HEK293T (cell line): ENCODE measurements at regions not wholly inside any gene's neighbourhood (a gene's known extent, or its start where the extent isn't known, plus 50 kb on each side); places are given as distances from the start of the nearest gene placed in this dataset.
"Not testable (repeated sequence)": the region's sequence is repeated elsewhere in the genome, so short reads cannot be mapped to it uniquely, and the experiment has no call there.

Source experiments
- CTCF ChIA-PET: fragments of 350-600 bp; formaldehyde crosslinking; extraction: SDS; loops from one replicate; lab custom pipeline; 2021; ENCODE audit warnings: antibody characterized with exemption, inconsistent platforms; lab: Yijun Ruan, JAX
- POLR2A ChIA-PET: fragments of 350-600 bp; formaldehyde crosslinking; extraction: SDS; loops from one replicate; lab custom pipeline; 2020; ENCODE audit warnings: antibody characterized with exemption, inconsistent platforms; lab: Yijun Ruan, JAX
- DNase-seq: peaks from one replicate; pipeline ENCODE4 v3.0.0; 2012; ENCODE audit warnings: mixed read lengths; ENCODE audit errors: extremely low spot score
- ARNT ChIP-seq: fragments of 450-650 bp; IDR thresholded peaks from 2 replicates; pipeline ENCODE4 v1.6.1; 2017; ENCODE audit warnings: mild to moderate bottlenecking
- BHLHE40 ChIP-seq: fragments of 450-650 bp; IDR thresholded peaks from 2 replicates; pipeline ENCODE4 v1.6.1; 2016; ENCODE audit warnings: mild to moderate bottlenecking, moderate library complexity, borderline replicate concordance
- CTBP1 ChIP-seq: fragments of 450-650 bp; IDR thresholded peaks from 2 replicates; pipeline ENCODE4 v1.6.1; 2016; ENCODE audit warnings: borderline replicate concordance
- ELF4 ChIP-seq: fragments of 450-650 bp; IDR thresholded peaks from 2 replicates; pipeline ENCODE4 v1.6.1; 2017; ENCODE audit warnings: antibody characterized with exemption
- FOXA1 ChIP-seq: fragments of 450-650 bp; IDR thresholded peaks from 2 replicates; pipeline ENCODE4 v1.6.1; 2016; ENCODE audit warnings: mild to moderate bottlenecking
- FOXK2 ChIP-seq: fragments of 450-650 bp; IDR thresholded peaks from 2 replicates; pipeline ENCODE4 v1.6.1; 2016; ENCODE audit warnings: mild to moderate bottlenecking
- FOXM1 ChIP-seq: fragments of 450-650 bp; IDR thresholded peaks from 2 replicates; pipeline ENCODE4 v1.6.1; 2017; ENCODE audit warnings: mild to moderate bottlenecking, borderline replicate concordance
- HDGF ChIP-seq: fragments of 450-650 bp; IDR thresholded peaks from 2 replicates; pipeline ENCODE4 v1.6.1; 2017; ENCODE audit warnings: antibody characterized with exemption, borderline replicate concordance
- L3MBTL2 ChIP-seq: fragments of 450-650 bp; conservative IDR thresholded peaks from 2 replicates; pipeline ENCODE4 v1.6.1; 2016; ENCODE audit warnings: mild to moderate bottlenecking
- LEF1 ChIP-seq: fragments of 450-650 bp; IDR thresholded peaks from 2 replicates; pipeline ENCODE4 v1.6.1; 2017; ENCODE audit warnings: mild to moderate bottlenecking, borderline replicate concordance
- NFRKB ChIP-seq: fragments of 450-650 bp; IDR thresholded peaks from 2 replicates; pipeline ENCODE4 v1.6.1; 2016; ENCODE audit warnings: mild to moderate bottlenecking, moderate library complexity
- PKNOX1 ChIP-seq: fragments of 450-650 bp; IDR thresholded peaks from 2 replicates; pipeline ENCODE4 v1.6.1; 2016
- SP1 ChIP-seq: fragments of 450-650 bp; IDR thresholded peaks from 2 replicates; pipeline ENCODE4 v1.6.1; 2017
- SUZ12 ChIP-seq: fragments of 450-650 bp; IDR thresholded peaks from 2 replicates; pipeline ENCODE4 v1.6.1; 2016; ENCODE audit warnings: mild to moderate bottlenecking
- TARDBP ChIP-seq: fragments of 450-650 bp; IDR thresholded peaks from 2 replicates; pipeline ENCODE4 v1.6.1; 2016
- ZNF384 ChIP-seq: fragments of 450-650 bp; IDR thresholded peaks from 2 replicates; pipeline ENCODE4 v1.6.1; 2016

DNA sequence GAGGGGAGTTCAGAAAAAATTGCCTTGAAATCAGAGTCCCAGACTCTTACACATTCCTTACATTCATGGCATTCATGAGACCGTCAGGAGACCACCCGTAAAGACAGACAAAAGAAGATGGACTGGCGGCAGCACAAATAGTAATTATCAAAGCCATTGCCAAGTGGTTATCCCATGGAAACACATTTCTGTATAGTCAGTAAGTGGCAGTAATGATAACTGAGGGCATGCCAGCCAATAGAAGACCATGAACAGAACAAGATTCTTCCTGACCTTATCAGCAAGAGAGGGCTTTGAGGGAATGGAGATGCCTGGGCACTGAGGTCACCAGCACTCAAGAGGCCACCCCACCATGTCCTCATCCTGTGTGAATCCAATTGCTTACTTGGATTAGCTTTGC is 121.7 kb upstream of the HCCS start:
- TF ChIP-seq SUZ12, result no peak
- TF ChIP-seq NFRKB, result no peak
- TF ChIP-seq PKNOX1, result no peak
- no peak for TF ChIP-seq L3MBTL2
- TF ChIP-seq BHLHE40, result no peak
- no peak for TF ChIP-seq HDGF
- no peak for TF ChIP-seq ELF4
- no peak for TF ChIP-seq ARNT
- TF ChIP-seq FOXM1, result no peak
- no peak for TF ChIP-seq FOXA1
- no peak for TF ChIP-seq CTBP1
- TF ChIP-seq LEF1, result no peak
- ChIA-PET CTCF (no interaction called here), POLR2A (no interaction called here)
- DNase-seq, result no peak

GRCh38 chrX:10990418-10990817 is 120.7 kb upstream of the HCCS start:
- ChIA-PET CTCF (interaction anchor here (0.7 kb wide), 1 partner anchor 167 kb away, joined by 4 read pairs; no protein-coding TSS in a partner anchor), POLR2A (no interaction called here)
- no peak for TF ChIP-seq HDGF
- TF ChIP-seq TARDBP, result no peak
- no peak for TF ChIP-seq SUZ12
- DNase-seq, result no peak

GRCh38 chrX:10990976-10991375 is 120.2 kb upstream of the HCCS start:
- TF ChIP-seq FOXA1, result no peak
- no peak for TF ChIP-seq FOXK2
- no peak for TF ChIP-seq CTBP1
- TF ChIP-seq ELF4, result no peak
- TF ChIP-seq TARDBP, result no peak
- TF ChIP-seq ARNT, result no peak
- TF ChIP-seq L3MBTL2, result no peak
- no peak for TF ChIP-seq NFRKB
- no peak for TF ChIP-seq SP1
- TF ChIP-seq SUZ12, result no peak
- TF ChIP-seq LEF1, result no peak
- no peak for TF ChIP-seq HDGF
- TF ChIP-seq FOXM1, result no peak
- DNase-seq, result no peak
- ChIA-PET CTCF (no interaction called here), POLR2A (no interaction called here)

- DNase-seq, result no peak
- TF ChIP-seq TARDBP (no peak), SUZ12 (no peak), LEF1 (no peak), ARNT (no peak), PKNOX1 (no peak), FOXK2 (no peak), SP1 (no peak), ZNF384 (no peak), FOXM1 (no peak), ELF4 (no peak), CTBP1 (no peak), NFRKB (no peak), L3MBTL2 (no peak), HDGF (no peak), BHLHE40 (no peak), FOXA1 (no peak)
- POLR2A ChIA-PET, result no interaction called here
- CTCF ChIA-PET, result no interaction called here
Measured at GRCh38 chrX:10992110-10992509, 119.0 kb upstream of the HCCS start.

GRCh38 chrX:11007076-11007475 is 104.1 kb upstream of the HCCS start:
- DNase-seq, POLR2A ChIA-PET, CTCF ChIA-PET: not testable (repeated sequence)

GRCh38 chrX:11010476-11010875 is 100.7 kb upstream of the HCCS start:
- DNase-seq, result no peak
- CTCF ChIA-PET, result no interaction called here
- TF ChIP-seq ZNF384, result no peak
- TF ChIP-seq TARDBP, result no peak
- TF ChIP-seq CTBP1, result no peak
- TF ChIP-seq L3MBTL2, result no peak
- no peak for TF ChIP-seq ELF4
- TF ChIP-seq PKNOX1, result no peak
- POLR2A ChIA-PET, result no interaction called here

DNA sequence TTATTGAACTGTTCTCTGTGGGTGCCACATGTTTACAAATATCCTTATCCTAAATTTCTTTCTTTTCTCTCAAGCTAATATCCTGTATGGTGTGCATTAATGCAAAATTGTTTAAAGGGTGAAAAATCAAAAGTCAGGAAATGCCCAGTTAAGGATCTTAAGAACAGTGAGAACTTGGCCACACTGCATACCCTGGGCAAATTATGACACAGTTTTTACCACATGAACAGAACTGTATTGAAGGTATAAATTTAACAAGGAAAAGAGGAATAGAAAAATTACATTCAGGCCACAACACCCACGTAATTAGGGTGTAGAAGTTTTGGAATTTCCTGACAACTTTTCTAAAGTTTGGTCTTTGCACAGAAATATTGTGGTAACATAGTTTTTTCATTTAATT is 94.4 kb upstream of the HCCS start:
- TF ChIP-seq ELF4 (no peak), SP1 (no peak), FOXK2 (no peak), PKNOX1 (no peak), ZNF384 (no peak), HDGF (no peak)
- ChIA-PET POLR2A (no interaction called here), CTCF (no interaction called here)
- DNase-seq, result no peak

GRCh38 chrX:11022588-11022987 is 88.5 kb upstream of the HCCS start:
- CTCF ChIA-PET, POLR2A ChIA-PET, DNase-seq: not testable (repeated sequence)
